K562 (cell line): ENCODE measurements at regions not wholly inside any gene's neighbourhood (a gene's known extent, or its start where the extent isn't known, plus 50 kb on each side); places are given as distances from the start of the nearest gene placed in this dataset.

ENCODE experiments used
- CEBPB ChIP-seq: fragments of 450-650 bp; IDR thresholded peaks from 2 replicates; pipeline ENCODE4 v1.6.1; 2016; ENCODE audit warnings: missing genetic modification characterization, missing compliant biosample characterization
- CTCF ChIP-seq, 3 experiments: IDR thresholded peaks in 2 of 3; conservative IDR thresholded peaks in 1 of 3; 2 replicates each; pipeline ENCODE4 v1.5.1; 2011 to 2012; ENCODE audit warnings: low read length in 3 of 3, mild to moderate bottlenecking in 3 of 3, control low read depth in 2 of 3, improper control_type of control experiment in 1 of 3, inconsistent platforms in 1 of 3, low read depth in 1 of 3, mixed read lengths in 1 of 3, moderate library complexity in 1 of 3; ENCODE audit not compliant: insufficient read depth in 2 of 3
- EP300 ChIP-seq: IDR thresholded peaks from 2 replicates; pipeline ENCODE4 v1.6.1; 2012; ENCODE audit warnings: low read length, improper control_type of control experiment
- GABPB1 ChIP-seq: sonication (generic); formaldehyde crosslinking; IDR thresholded peaks from 2 replicates; pipeline ENCODE4 v1.8.0; 2022; ENCODE audit warnings: mild to moderate bottlenecking, missing genetic modification reagents
- GTF2B ChIP-seq: IDR thresholded peaks from 2 replicates; pipeline ENCODE4 v1.6.1; 2011; ENCODE audit not compliant: insufficient read length; ENCODE audit errors: extremely low read depth
- HDAC2 ChIP-seq: fragments of 450-650 bp; IDR thresholded peaks from 2 replicates; pipeline ENCODE4 v1.6.1; 2016; ENCODE audit warnings: mild to moderate bottlenecking
- PHF21A ChIP-seq: fragments of 450-650 bp; IDR thresholded peaks from 2 replicates; pipeline ENCODE4 v1.6.1; 2017; ENCODE audit warnings: low read depth, borderline replicate concordance
- POLR2H ChIP-seq: IDR thresholded peaks from 2 replicates; pipeline ENCODE4 v1.6.1; 2016; ENCODE audit warnings: missing genetic modification characterization, low read depth, mild to moderate bottlenecking, control low read depth, missing compliant biosample characterization, moderate library complexity
- RAD51 ChIP-seq: fragments of 450-650 bp; IDR thresholded peaks from 2 replicates; pipeline ENCODE4 v1.7.1; 2016; ENCODE audit warnings: low read depth, mild to moderate bottlenecking, borderline replicate concordance
- SREBF2 ChIP-seq: sonication (generic); formaldehyde crosslinking; IDR thresholded peaks from 2 replicates; pipeline ENCODE4 v1.4.0; 2020; ENCODE audit warnings: mild to moderate bottlenecking, missing genetic modification reagents
- ZNF134 ChIP-seq: fragments of 250-450 bp; sonication (Bioruptor Pico); conservative IDR thresholded peaks from 2 replicates; pipeline ENCODE4 v1.4.0; 2020
- ZNF511 ChIP-seq: sonication (generic); formaldehyde crosslinking; IDR thresholded peaks from 2 replicates; pipeline ENCODE4 v1.8.0; 2022; ENCODE audit warnings: mild to moderate bottlenecking, missing genetic modification reagents
- ZNF609 ChIP-seq: sonication (generic); formaldehyde crosslinking; IDR thresholded peaks from 2 replicates; pipeline ENCODE4 v1.8.1; 2023; ENCODE audit warnings: missing genetic modification reagents, mild to moderate bottlenecking, borderline replicate concordance
- ZNF639 ChIP-seq, 2 experiments: fragments of 200-800 bp in 1 of 2; sonication (Bioruptor generic) in 1 of 2; sonication (generic) in 1 of 2; formaldehyde crosslinking in 1 of 2; IDR thresholded peaks in 1 of 2; conservative IDR thresholded peaks in 1 of 2; 2 replicates each; pipeline versions ENCODE4 v1.5.0 to v1.6.1; 2016 to 2020; ENCODE audit warnings: missing compliant biosample characterization in 1 of 2, missing genetic modification characterization in 1 of 2, missing genetic modification reagents in 1 of 2

- TF ChIP-seq GABPB1 (CRISPR knock-in tag) (no peak), HDAC2 (no peak), EP300 (no peak), SREBF2 (CRISPR knock-in tag) (no peak), RAD51 (no peak), CEBPB (tag) (no peak), GTF2B (no peak), ZNF609 (CRISPR knock-in tag) (no peak), ZNF639 (CRISPR knock-in tag; conservative IDR thresholded peaks at IDR 0.05 in 1 of 2, IDR thresholded peaks at IDR 0.05 in 1 of 2) (no peak), CTCF (IDR thresholded peaks at IDR 0.05 in 2 of 3, conservative IDR thresholded peaks at IDR 0.05 in 1 of 3; ENCODE audit: insufficient read depth in 2 of 3, low read depth in 1 of 3, low read length in 3 of 3) (peak; percentile 40 to 47 (median 42); a peak in 5 of 6 replicates), PHF21A (no peak), ZNF134 (no peak), POLR2H (tag) (no peak), ZNF511 (CRISPR knock-in tag) (no peak)
Measured at GRCh38 chrX:40298572-40299479, 201.1 kb upstream of the BCOR start.
